ENCODE measurements at regions not wholly inside any gene's neighbourhood (a gene's known extent, or its start where the extent isn't known, plus 50 kb on each side); places are given as distances from the start of the nearest gene placed in this dataset.
A peak's percentile ranks its signal among the peaks of the same experiment; 100 is the strongest.

GRCh38 chr2:4265936-4266335 is 562.6 kb downstream of the DCDC2C start:
- no peak for DNase-seq

DNA sequence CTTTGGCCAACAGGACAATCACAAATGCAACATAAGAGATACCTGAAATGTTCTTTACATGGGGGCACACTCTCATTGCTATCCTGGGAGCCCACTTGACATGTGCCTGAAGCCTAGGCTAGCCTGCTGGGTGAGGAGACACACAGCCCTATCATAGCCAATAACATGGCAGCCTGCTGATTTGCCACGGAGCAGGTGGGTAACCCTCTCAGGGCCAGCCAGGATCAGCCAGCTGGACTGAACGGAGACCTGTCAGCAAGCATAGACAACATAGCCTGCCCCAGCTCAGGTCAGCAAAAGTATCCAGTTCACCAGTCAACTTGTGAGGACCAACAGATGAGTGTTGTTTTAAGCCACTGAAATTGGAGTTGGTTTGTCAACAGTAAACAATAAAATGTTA is 566.5 kb downstream of the DCDC2C start:
- DNase-seq: no peak

- DNase-seq: peak; percentile 73
Measured at GRCh38 chr2:4272261-4272858, 569.0 kb downstream of the DCDC2C start.

DNA sequence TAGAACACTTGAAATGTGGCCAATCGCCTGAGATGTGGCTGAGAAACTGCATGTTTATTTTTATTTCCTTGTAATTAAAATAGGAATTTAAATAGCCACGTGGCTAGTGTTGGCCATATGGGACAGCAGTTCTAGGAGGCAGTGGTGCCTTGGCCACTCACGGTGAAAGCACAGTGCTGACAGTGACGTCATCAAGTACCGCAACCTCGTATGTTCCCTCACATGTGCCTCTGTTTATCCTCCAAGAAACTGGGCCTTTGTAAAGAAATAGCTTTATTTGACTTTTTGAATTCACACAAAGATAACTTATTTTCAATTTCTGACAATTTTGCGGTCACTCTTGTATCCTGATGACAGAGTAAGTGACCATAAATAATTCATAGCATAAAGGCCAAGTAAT is 575.0 kb downstream of the DCDC2C start:
- no peak for DNase-seq

- no peak for DNase-seq
Measured at GRCh38 chr2:4279431-4279830, 576.1 kb downstream of the DCDC2C start.

DNA sequence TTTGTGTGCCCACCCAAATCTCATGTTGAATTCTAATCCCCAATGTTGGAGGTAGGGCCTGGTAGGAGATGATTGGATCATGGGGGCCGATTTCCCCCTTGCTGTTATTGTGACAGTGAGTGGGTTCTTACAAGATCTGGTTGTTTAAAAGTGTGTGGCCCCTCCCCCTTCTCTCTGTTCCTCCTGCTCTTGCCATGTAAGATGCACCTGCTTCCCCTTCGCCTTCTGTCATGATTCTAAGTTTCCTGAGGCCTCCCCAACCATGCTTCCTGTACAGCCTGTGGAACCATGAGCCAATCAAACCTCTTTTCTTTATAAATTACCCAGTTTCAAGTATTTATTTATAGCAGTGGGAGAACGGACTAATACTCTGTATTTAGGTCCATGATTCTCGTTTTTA is 588.1 kb downstream of the DCDC2C start:
- DNase-seq: no peak

DNA sequence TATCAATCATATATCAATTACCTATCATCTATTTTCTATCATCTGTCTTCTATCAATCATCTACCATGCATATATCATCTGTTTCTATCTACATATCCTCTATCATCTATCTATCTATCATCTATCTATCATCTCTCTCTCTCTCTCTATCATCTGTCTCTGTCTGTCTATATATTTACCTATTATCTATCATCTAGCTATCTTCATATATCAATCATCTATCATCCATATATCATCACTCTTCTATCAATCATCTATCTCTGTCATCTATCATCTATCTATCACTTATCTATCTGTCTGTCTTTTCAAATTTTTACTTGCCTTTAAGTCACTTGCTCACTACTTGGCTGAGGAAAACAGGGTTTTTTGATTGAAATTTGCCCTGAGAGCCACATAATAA is 592.3 kb downstream of the DCDC2C start:
- DNase-seq: no peak

GRCh38 chr2:4300616-4301015 is 597.2 kb downstream of the DCDC2C start:
- no peak for DNase-seq

DNA sequence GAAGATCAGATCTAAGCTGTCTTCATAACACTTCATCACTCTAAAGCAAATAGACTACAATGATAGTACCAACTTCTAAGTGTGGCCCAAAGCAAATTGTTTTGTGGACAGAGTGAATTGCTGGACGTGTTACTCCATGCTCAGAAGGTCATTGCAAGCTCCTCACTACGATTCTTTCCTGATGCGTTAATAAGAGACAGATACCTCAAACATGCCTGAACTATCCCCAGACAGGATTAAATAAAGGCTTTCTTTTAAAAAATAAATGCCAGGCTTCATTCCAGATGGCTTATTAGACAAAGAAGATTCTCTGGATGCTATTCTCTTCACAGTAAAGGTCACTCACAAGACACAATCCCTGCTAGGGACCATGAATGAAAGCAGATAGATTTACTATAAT is 621.2 kb downstream of the DCDC2C start:
- no peak for DNase-seq

DNA sequence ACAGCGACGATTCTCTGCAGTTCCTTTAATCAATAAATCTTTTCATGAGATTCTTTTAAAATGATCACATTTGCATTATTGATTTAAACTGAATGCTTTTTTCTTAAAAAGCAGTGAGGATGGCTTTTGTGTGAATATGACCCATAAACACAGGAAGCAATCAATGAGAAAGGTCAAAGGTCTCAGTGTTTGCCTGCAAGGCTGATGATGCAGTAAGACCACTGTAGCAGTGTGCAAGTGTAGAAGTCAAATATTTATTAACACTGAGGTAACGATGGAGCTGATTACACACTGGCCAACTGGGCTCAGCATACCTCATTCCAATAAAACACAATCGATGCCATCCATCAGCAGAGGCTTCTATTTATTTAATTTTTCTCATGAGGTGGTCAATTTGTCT is 633.5 kb downstream of the DCDC2C start:
- DNase-seq: no peak

GRCh38 chr2:4338345-4338744 is 635.0 kb downstream of the DCDC2C start:
- no peak for DNase-seq

DNA sequence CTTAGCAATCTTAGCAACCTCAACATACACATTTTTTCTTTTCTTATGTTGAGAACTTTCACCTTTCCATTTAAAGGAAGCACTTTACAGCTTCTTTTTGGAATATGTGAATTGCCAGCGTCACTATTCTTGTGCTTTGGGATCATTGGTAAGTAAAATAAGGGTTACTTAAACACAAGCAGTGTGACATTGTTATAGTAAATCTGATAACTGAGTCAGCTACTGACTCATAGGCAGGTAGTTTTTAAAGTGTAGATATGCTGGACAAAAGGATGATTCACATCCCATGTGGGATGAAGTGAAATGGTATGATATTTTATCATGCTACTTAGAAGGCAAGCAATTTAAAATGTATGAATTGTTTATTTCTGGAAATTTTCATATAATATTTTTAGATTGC is 637.2 kb downstream of the DCDC2C start:
- DNase-seq: no peak

GRCh38 chr2:4346628-4347027 is 643.3 kb downstream of the DCDC2C start:
- DNase-seq: no peak

DNA sequence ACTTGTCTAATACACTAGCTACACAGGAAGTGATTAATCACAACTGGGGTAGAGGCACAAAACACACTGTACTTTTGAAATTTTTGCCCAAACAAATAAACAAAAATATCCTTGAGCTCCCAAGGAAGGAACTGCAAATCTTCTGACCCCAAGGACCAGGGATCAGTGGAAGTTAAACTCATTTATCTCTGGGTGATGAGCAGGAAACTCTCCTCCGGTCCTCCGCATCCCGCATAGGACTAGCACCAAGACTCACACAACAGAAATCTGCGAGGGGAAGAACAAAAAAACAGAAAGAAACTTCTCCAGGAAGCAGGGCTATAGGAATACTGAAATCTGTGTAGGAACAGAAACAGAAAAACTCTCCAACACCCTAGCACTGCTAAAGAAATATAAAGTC is 650.3 kb downstream of the DCDC2C start:
- DNase-seq: no peak

DNA sequence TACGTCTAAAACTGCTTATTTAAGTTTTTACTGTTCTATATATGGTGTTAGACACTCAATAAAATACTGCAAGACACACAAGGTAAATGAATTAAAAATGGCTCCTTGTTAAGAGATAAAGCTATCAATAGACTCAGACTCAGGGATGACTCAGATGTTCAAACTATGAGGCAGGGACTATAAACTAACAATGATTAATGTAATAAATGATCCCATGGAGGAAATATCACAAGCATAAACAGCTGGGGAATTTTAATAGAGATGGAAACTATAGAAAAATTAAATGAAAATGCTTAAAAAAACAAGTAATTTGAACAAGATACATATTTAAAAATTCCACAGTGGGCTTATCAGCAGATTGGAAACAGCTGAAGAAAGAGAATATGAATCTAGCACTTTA is 650.8 kb downstream of the DCDC2C start:
- no peak for DNase-seq

- no peak for DNase-seq
Measured at GRCh38 chr2:4354678-4355077, 651.3 kb downstream of the DCDC2C start.

DNA sequence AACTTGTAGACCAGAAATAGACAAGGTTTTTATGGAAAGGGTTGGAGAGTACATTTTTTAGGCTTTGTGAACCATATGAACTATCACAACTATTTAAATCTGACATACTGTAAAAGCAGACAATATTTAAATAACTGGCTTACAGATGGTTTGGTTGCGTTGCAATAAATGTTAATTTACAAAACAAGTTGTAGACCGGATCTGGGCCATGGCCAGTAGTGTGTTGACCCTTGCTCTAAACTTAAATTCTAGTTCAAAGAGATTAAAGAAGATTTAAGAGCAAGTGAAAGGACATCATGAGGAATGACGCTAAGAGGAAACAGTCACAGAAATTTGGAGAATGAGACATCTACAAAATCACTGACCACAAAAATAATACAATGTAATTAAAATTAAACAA is 652.7 kb downstream of the DCDC2C start:
- no peak for DNase-seq

GRCh38 chr2:4356541-4356940 is 653.2 kb downstream of the DCDC2C start:
- no peak for DNase-seq

- DNase-seq: no peak
Measured at GRCh38 chr2:4357121-4357520, 653.7 kb downstream of the DCDC2C start.

GRCh38 chr2:4358837-4359236 is 655.5 kb downstream of the DCDC2C start:
- DNase-seq: peak; percentile 57

- no peak for DNase-seq
Measured at GRCh38 chr2:4368907-4369306, 665.5 kb downstream of the DCDC2C start.

DNA sequence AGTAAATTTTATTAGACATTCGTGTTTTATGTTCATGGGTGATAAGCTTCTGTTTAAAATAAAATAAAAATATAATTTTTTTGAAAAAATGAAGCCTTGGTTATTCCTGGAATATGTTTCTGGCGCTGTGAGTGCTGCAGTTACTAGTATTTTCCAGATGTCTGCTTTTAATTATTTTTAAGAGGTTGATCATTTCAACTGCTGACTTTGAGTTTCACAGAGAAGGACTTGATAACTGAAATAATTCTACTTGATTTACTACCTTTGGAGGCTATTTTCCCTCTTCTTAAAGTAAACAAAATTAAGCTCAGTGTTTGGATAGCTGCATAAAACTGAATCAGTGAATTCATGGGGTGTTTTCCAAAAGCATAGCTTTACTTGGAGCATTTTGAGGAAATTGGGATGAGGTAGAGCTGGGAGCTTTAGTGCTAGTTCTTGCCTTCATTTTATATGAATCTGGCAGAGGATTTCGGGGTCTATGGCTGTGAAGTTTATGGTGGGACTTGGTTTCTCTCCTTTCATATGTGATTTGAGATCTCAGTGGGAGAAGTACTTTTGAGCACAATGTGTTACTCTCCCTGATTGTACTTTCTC is 666.5 kb downstream of the DCDC2C start:
- no peak for DNase-seq

- DNase-seq: no peak
Measured at GRCh38 chr2:4370422-4371090, 667.2 kb downstream of the DCDC2C start.

- DNase-seq: no peak
Measured at GRCh38 chr2:4381049-4381448, 677.7 kb downstream of the DCDC2C start.

DNA sequence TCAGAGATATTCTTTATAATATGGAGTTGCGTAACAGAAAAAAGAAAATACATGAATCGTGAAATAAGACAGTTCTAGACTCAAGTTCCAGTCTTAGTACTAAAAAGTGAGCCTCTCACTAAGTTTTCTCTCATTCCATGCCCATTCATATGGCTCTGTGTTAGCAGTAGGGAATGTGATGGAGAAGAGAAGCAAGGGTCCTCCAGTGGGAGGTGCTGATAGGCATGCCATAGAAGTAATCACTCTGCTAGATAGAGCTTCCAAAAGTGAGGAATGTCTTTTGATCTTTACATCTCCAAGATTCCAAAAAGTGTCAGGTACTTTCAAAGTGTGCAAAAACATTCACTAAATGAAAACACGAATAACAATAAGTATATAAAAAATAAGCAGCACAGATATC is 678.4 kb downstream of the DCDC2C start:
- no peak for DNase-seq

All from NCI-H2029 (cell line).